Hepatocyte (in vitro differentiated cells): ENCODE measurements at regions not wholly inside any gene's neighbourhood (a gene's known extent, or its start where the extent isn't known, plus 50 kb on each side); places are given as distances from the start of the nearest gene placed in this dataset.

Experiments
- CTCF ChIP-seq: fragments of 200-600 bp; sonication (generic); IDR thresholded peaks from 2 replicates; pipeline ENCODE4 v1.5.1; 2016; ENCODE audit warnings: antibody characterized with exemption, mild to moderate bottlenecking; ENCODE audit not compliant: poor library complexity
- EZH2 ChIP-seq: fragments of 200-600 bp; sonication (generic); IDR thresholded peaks from 2 replicates; pipeline ENCODE4 v1.6.1; 2016; ENCODE audit warnings: antibody characterized with exemption, mild to moderate bottlenecking, borderline replicate concordance
- EZH2phosphoT487 ChIP-seq: fragments of 200-600 bp; sonication (generic); IDR thresholded peaks from one replicate; pipeline ENCODE4 v1.6.1; 2018; ENCODE audit warnings: antibody characterized with exemption, mild to moderate bottlenecking, low read depth, moderate library complexity; ENCODE audit not compliant: unreplicated experiment, severe bottlenecking

- no peak for TF ChIP-seq CTCF
- no peak for TF ChIP-seq EZH2
- no peak for TF ChIP-seq EZH2phosphoT487
These were observed 297.4 kb downstream of the THBS2 start for GRCh38 chr6:168956141-168956838.
